Stimulated activated memory B cell treated with anti-CD40 and anti-IgM and Interleukin-4, amounts not matched to agents 10 μg/mL and 1 μg/mL and 100 μg/mL, for 72 hours (primary cell): ENCODE measurements at regions not wholly inside any gene's neighbourhood (a gene's known extent, or its start where the extent isn't known, plus 50 kb on each side); places are given as distances from the start of the nearest gene placed in this dataset.
A peak's percentile ranks its signal among the peaks of the same experiment; 100 is the strongest.
"Not testable (repeated sequence)": the region's sequence is repeated elsewhere in the genome, so short reads cannot be mapped to it uniquely, and the experiment has no call there.

Source experiments
- ATAC-seq: fragments of 150-1000 bp; cut with Tn5 transposase; 2 replicates; pipeline ENCODE4 v1.10.0; 2021
- H3K27ac Mint-ChIP-seq: one replicate; pipeline ENCODE4 v1.8.0; 2022; ENCODE audit warnings: mild to moderate bottlenecking, mixed read lengths
- H3K27me3 Mint-ChIP-seq: one replicate; pipeline ENCODE4 v1.8.0; 2022; ENCODE audit warnings: mixed read lengths
- H3K36me3 Mint-ChIP-seq: one replicate; pipeline ENCODE4 v1.8.0; 2022; ENCODE audit warnings: mixed read lengths
- H3K4me1 Mint-ChIP-seq: one replicate; pipeline ENCODE4 v1.8.0; 2022; ENCODE audit warnings: mixed read lengths
- H3K4me3 Mint-ChIP-seq: one replicate; pipeline ENCODE4 v1.8.0; 2022; ENCODE audit warnings: mild to moderate bottlenecking, moderate library complexity, mixed read lengths
- H3K9me3 Mint-ChIP-seq: one replicate; pipeline ENCODE4 v1.8.0; 2022; ENCODE audit warnings: mixed read lengths

DNA sequence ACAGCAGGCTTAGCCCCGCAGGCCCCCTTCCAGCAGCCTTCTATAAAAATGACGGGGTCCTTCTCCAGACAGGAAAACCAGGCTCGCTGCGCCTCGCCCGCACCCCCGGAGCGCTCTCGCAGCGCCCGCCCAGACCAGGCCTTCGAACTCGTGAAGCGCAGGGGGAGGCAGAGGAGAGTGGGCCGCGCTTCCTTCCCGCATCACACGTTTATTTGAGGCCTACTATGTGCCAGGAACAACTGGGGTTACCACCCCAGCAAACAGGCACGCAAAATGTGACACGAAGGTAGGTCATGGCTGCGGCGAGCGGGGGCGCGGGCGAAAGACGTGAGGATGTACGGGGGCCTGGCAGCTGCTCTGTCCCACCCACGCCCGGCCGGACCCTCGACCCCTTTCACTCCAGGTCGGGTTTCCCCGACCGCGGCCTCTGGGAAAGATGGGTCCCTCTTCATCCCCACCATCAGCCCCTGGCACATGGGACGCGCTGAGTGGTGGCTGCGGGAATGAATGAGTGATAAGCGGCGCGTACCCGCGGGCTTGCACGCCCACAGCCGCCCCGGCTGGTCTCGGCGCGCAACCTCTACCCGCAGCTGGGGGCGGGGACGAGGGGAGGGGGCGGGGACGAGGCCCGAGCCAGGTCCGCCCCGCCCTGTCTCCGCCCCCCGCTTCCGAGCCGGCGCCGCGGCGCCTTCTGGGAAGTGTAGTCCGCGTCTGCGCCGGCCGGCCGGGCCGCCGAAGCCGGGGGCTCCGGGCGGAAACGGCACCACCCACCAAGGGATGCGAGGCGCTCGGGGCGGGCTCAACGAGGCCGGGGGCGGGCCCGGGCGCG lies 59.1 kb downstream of the ZNF467 start:
- peak overlapping the region; percentile 83 for H3K4me3 Mint-ChIP-seq
- peaks cover 41% of the 10 kb centered on the region for H3K4me1 Mint-ChIP-seq
- H3K27me3 Mint-ChIP-seq, result no peaks in the 10 kb centered on the region
- H3K27ac Mint-ChIP-seq, result peak overlapping the region; percentile 73
- ATAC-seq, result peak; percentile 96
- peaks cover 12% of the 10 kb centered on the region for H3K36me3 Mint-ChIP-seq
- peaks cover 11% of the 10 kb centered on the region for H3K9me3 Mint-ChIP-seq

DNA sequence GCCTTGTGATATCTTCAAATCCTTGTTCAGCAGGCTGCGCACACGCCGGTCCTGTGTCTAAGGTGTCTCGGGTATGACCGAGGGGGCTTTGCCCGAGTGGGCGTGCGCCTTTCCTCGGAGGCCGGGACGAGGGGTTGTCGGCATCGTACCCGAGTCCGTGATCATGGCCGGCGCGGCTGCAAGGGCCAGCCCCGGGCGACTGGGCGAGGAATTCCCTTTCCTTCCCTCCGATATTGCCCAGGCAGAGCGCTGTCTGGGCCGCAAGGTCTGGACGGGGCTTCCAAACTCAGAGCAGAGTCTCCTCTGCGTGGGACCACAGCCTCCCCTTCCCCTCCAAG lies 59.7 kb downstream of the ZNF467 start:
- H3K27me3 Mint-ChIP-seq, result no peaks in the 10 kb centered on the region
- peak overlapping the region; percentile 73 for H3K27ac Mint-ChIP-seq
- peak overlapping the region; percentile 83 for H3K4me3 Mint-ChIP-seq
- H3K9me3 Mint-ChIP-seq, result peaks cover 11% of the 10 kb centered on the region
- no peak for ATAC-seq
- H3K4me1 Mint-ChIP-seq, result peaks cover 39% of the 10 kb centered on the region
- peaks cover 12% of the 10 kb centered on the region for H3K36me3 Mint-ChIP-seq

- H3K27me3 Mint-ChIP-seq, result no peaks in the 10 kb centered on the region
- H3K4me3 Mint-ChIP-seq, result peak overlapping the region; percentile 72
- ATAC-seq, result no peak
- H3K9me3 Mint-ChIP-seq, result peaks cover 11% of the 10 kb centered on the region
- H3K27ac Mint-ChIP-seq, result peak overlapping the region; percentile 73
- peaks cover 12% of the 10 kb centered on the region for H3K36me3 Mint-ChIP-seq
- peaks cover 39% of the 10 kb centered on the region for H3K4me1 Mint-ChIP-seq
Observed at GRCh38 chr7:149713061-149713730, 60.2 kb downstream of the ZNF467 start.

GRCh38 chr7:149708026-149708425 lies 65.4 kb downstream of the ZNF467 start:
- no peak for ATAC-seq
- peaks cover 31% of the 10 kb centered on the region for H3K27me3 Mint-ChIP-seq
- H3K9me3 Mint-ChIP-seq, result peaks cover 11% of the 10 kb centered on the region
- H3K4me1 Mint-ChIP-seq, result peaks cover 2% of the 10 kb centered on the region
- H3K36me3 Mint-ChIP-seq, result peaks cover 12% of the 10 kb centered on the region
- no peak overlapping the region for H3K4me3 Mint-ChIP-seq
- H3K27ac Mint-ChIP-seq, result no peak overlapping the region

- H3K4me1 Mint-ChIP-seq, result no peaks in the 10 kb centered on the region
- H3K27ac Mint-ChIP-seq, result no peak overlapping the region
- peaks cover 12% of the 10 kb centered on the region for H3K36me3 Mint-ChIP-seq
- ATAC-seq, result no peak
- H3K9me3 Mint-ChIP-seq, result peaks cover 11% of the 10 kb centered on the region
- H3K27me3 Mint-ChIP-seq, result peaks cover 31% of the 10 kb centered on the region
- no peak overlapping the region for H3K4me3 Mint-ChIP-seq
Observed at GRCh38 chr7:149707448-149707886, 65.9 kb downstream of the ZNF467 start.

DNA sequence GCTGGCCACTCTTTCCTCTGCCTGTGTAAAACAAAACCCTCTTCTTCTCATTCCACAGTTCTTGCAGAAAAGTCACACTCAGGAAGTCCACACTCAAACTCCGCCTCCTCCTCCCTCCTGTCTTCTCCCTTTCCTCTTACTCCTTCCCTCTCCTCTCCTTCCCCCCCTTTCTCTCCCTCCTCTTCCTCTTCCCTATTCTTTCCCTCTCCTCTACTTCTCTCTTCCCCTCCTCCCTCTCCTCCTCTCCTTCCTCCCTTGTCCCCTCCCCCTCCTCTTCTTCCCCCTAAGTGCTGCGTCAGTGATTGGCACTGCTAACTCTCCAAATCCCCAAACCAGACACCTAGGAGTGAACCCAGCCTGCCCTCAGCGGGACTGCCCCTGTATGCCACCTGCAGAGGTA lies 67.0 kb downstream of the ZNF467 start:
- H3K27me3 Mint-ChIP-seq, result peaks cover 31% of the 10 kb centered on the region
- no peak overlapping the region for H3K27ac Mint-ChIP-seq
- peaks cover 12% of the 10 kb centered on the region for H3K36me3 Mint-ChIP-seq
- no peaks in the 10 kb centered on the region for H3K4me1 Mint-ChIP-seq
- H3K9me3 Mint-ChIP-seq, result peaks cover 8% of the 10 kb centered on the region
- H3K4me3 Mint-ChIP-seq, result no peak overlapping the region
- ATAC-seq, result no peak

GRCh38 chr7:149704507-149704906 lies 68.9 kb downstream of the ZNF467 start:
- H3K27ac Mint-ChIP-seq, result no peak overlapping the region
- no peak for ATAC-seq
- H3K27me3 Mint-ChIP-seq, result peaks cover 40% of the 10 kb centered on the region
- peaks cover under 1% of the 10 kb centered on the region for H3K9me3 Mint-ChIP-seq
- no peak overlapping the region for H3K4me3 Mint-ChIP-seq
- H3K36me3 Mint-ChIP-seq, result peaks cover 2% of the 10 kb centered on the region
- H3K4me1 Mint-ChIP-seq, result no peaks in the 10 kb centered on the region

GRCh38 chr7:149703044-149703650 lies 70.2 kb downstream of the ZNF467 start:
- ATAC-seq, result no peak
- Mint-ChIP-seq H3K27ac (no peak overlapping the region), H3K9me3 (peaks cover 1% of the 10 kb centered on the region), H3K4me1 (no peaks in the 10 kb centered on the region), H3K36me3 (no peaks in the 10 kb centered on the region), H3K4me3 (no peak overlapping the region), H3K27me3 (peaks cover 40% of the 10 kb centered on the region)

- Mint-ChIP-seq H3K27me3 (peaks cover 31% of the 10 kb centered on the region), H3K27ac (no peak overlapping the region), H3K36me3 (no peaks in the 10 kb centered on the region), H3K9me3 (peaks cover 8% of the 10 kb centered on the region), H3K4me1 (no peaks in the 10 kb centered on the region), H3K4me3 (no peak overlapping the region)
- no peak for ATAC-seq
Observed at GRCh38 chr7:149701495-149702240, 71.7 kb downstream of the ZNF467 start.

- not testable (repeated sequence) for H3K9me3 Mint-ChIP-seq, H3K4me3 Mint-ChIP-seq, H3K36me3 Mint-ChIP-seq, H3K4me1 Mint-ChIP-seq, H3K27ac Mint-ChIP-seq, ATAC-seq
- peaks cover 30% of the 10 kb centered on the region for H3K27me3 Mint-ChIP-seq
Observed at GRCh38 chr7:149697767-149698166, 75.6 kb downstream of the ZNF467 start.

DNA sequence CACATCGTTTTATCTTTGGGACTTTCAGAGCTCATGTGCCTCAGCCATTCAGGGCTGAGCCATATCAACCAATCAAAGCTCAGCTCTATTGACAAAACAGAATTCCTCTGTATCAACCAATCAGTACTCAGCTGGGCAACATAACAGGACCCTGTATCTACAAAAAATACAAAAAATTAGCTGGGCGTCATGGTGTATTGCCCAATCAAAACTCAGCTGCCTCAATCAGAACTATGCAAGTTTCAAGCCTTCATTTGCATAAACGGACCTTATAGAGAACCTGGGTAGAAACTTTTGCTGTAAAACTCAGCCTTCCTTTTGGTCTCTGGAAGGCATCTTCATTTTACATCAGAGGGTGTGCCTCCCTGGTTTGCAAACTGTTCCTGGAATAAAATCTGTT lies 77.1 kb downstream of the ZNF467 start:
- H3K36me3 Mint-ChIP-seq, result no peaks in the 10 kb centered on the region
- no peak overlapping the region for H3K27ac Mint-ChIP-seq
- H3K9me3 Mint-ChIP-seq, result peaks cover 8% of the 10 kb centered on the region
- no peak overlapping the region for H3K4me3 Mint-ChIP-seq
- H3K4me1 Mint-ChIP-seq, result no peaks in the 10 kb centered on the region
- ATAC-seq, result no peak
- peaks cover 41% of the 10 kb centered on the region for H3K27me3 Mint-ChIP-seq

GRCh38 chr7:149692557-149692982 lies 80.8 kb downstream of the ZNF467 start:
- Mint-ChIP-seq H3K27ac (no peak overlapping the region), H3K4me3 (no peak overlapping the region), H3K9me3 (peaks cover 3% of the 10 kb centered on the region), H3K4me1 (no peaks in the 10 kb centered on the region), H3K36me3 (no peaks in the 10 kb centered on the region), H3K27me3 (peaks cover 69% of the 10 kb centered on the region)
- no peak for ATAC-seq

- H3K9me3 Mint-ChIP-seq, result peaks cover 1% of the 10 kb centered on the region
- H3K4me3 Mint-ChIP-seq, result no peak overlapping the region
- no peaks in the 10 kb centered on the region for H3K36me3 Mint-ChIP-seq
- no peak overlapping the region for H3K27ac Mint-ChIP-seq
- H3K4me1 Mint-ChIP-seq, result no peaks in the 10 kb centered on the region
- H3K27me3 Mint-ChIP-seq, result peaks cover 69% of the 10 kb centered on the region
- no peak for ATAC-seq
Observed at GRCh38 chr7:149692056-149692455, 81.3 kb downstream of the ZNF467 start.

GRCh38 chr7:149690688-149691446 lies 82.5 kb downstream of the ZNF467 start:
- H3K4me1 Mint-ChIP-seq, result no peaks in the 10 kb centered on the region
- H3K27ac Mint-ChIP-seq, result no peak overlapping the region
- no peak overlapping the region for H3K4me3 Mint-ChIP-seq
- H3K27me3 Mint-ChIP-seq, result peaks cover 69% of the 10 kb centered on the region
- no peak for ATAC-seq
- no peaks in the 10 kb centered on the region for H3K9me3 Mint-ChIP-seq
- no peaks in the 10 kb centered on the region for H3K36me3 Mint-ChIP-seq
